Endothelial cell of umbilical vein (primary cell): ENCODE measurements at regions not wholly inside any gene's neighbourhood (a gene's known extent, or its start where the extent isn't known, plus 50 kb on each side); places are given as distances from the start of the nearest gene placed in this dataset.

Experiments used
- POLR2A ChIP-seq: IDR thresholded peaks from 2 replicates; pipeline ENCODE4 v1.6.1; 2012; ENCODE audit warnings: low read depth, mild to moderate bottlenecking, control low read depth, low read length
- TF ChIP-seq, protein P1 (sequence below), 2 donors: IDR thresholded peaks; 1 replicate in 1 of 2; 2 replicates in 1 of 2; pipeline ENCODE4 v1.5.1; 2011; ENCODE audit warnings: low read length in 2 of 2, mild to moderate bottlenecking in 2 of 2, moderate library complexity in 2 of 2, control low read depth in 1 of 2, inconsistent platforms in 1 of 2, low read depth in 1 of 2; ENCODE audit not compliant: insufficient read depth in 1 of 2; ENCODE audit errors: extremely low read depth in 1 of 2

DNA sequence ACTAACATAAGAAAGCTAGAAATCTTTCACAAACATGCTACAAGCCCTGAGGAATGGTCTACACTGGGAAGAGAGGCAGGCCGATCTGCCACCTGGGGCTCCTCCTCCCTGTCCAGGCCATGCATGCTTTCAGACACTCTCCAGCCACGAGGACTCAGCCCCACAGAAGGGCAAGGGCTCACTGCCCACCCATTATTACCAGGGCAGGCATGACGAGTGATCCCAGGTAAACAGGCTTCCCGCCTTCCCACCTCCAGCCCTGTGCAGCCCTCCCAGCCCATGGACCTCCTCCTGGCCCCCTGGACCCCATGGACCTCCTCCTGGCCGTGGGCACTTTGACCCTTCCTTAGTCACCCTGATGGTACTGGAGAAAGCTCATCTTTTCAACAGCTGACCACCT is 75.8 kb upstream of the TEX51 start:
- TF ChIP-seq POLR2A: no peak
- TF ChIP-seq, protein P1, sequence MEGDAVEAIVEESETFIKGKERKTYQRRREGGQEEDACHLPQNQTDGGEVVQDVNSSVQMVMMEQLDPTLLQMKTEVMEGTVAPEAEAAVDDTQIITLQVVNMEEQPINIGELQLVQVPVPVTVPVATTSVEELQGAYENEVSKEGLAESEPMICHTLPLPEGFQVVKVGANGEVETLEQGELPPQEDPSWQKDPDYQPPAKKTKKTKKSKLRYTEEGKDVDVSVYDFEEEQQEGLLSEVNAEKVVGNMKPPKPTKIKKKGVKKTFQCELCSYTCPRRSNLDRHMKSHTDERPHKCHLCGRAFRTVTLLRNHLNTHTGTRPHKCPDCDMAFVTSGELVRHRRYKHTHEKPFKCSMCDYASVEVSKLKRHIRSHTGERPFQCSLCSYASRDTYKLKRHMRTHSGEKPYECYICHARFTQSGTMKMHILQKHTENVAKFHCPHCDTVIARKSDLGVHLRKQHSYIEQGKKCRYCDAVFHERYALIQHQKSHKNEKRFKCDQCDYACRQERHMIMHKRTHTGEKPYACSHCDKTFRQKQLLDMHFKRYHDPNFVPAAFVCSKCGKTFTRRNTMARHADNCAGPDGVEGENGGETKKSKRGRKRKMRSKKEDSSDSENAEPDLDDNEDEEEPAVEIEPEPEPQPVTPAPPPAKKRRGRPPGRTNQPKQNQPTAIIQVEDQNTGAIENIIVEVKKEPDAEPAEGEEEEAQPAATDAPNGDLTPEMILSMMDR (IDR thresholded peaks at IDR 0.05; ENCODE audit: extremely low read depth in 1 of 2, insufficient read depth in 1 of 2, low read depth in 1 of 2, low read length in 2 of 2): no peak
